Neural cell (in vitro differentiated cells): ENCODE measurements at regions not wholly inside any gene's neighbourhood (a gene's known extent, or its start where the extent isn't known, plus 50 kb on each side); places are given as distances from the start of the nearest gene placed in this dataset.

ENCODE experiments used
- H2AFZ ChIP-seq: fragments of 200-600, 300-800 bp; sonication (generic), shearing (Covaris generic); 2 replicates; pipeline ENCODE4 v1.6.0; 2014; ENCODE audit warnings: low read depth, mild to moderate bottlenecking, antibody characterized with exemption, low read length, moderate library complexity
- H3F3A ChIP-seq: fragments of 200-600 bp; shearing (Covaris generic); 2 replicates; pipeline ENCODE4 v1.6.1; 2016; ENCODE audit warnings: mild to moderate bottlenecking, moderate library complexity, mixed read lengths, antibody characterized with exemption, low read length; ENCODE audit not compliant: insufficient read depth, poor library complexity, severe bottlenecking
- H3K27ac ChIP-seq: fragments of 200-600, 300-800 bp; sonication (generic), shearing (Covaris generic); 2 replicates; pipeline ENCODE4 v1.5.1; 2014; ENCODE audit warnings: mild to moderate bottlenecking, low read length, moderate library complexity
- H3K27me3 ChIP-seq: fragments of 300-800, 200-600 bp; sonication (generic), shearing (Covaris generic); 2 replicates; pipeline ENCODE4 v1.6.0; 2014; ENCODE audit warnings: mild to moderate bottlenecking, low read depth, low read length, moderate library complexity; ENCODE audit not compliant: insufficient read depth
- H3K36me3 ChIP-seq: fragments of 300-800, 200-600 bp; sonication (generic), shearing (Covaris generic); 2 replicates; pipeline ENCODE4 v1.5.1; 2014; ENCODE audit warnings: mild to moderate bottlenecking, antibody characterized with exemption, low read length, moderate library complexity; ENCODE audit not compliant: insufficient read depth
- H3K4me2 ChIP-seq: fragments of 300-800, 200-600 bp; sonication (generic), shearing (Covaris generic); 2 replicates; pipeline ENCODE4 v1.6.0; 2014; ENCODE audit warnings: mild to moderate bottlenecking, low read length
- H3K4me3 ChIP-seq: fragments of 300-800, 200-600 bp; sonication (generic), shearing (Covaris generic); 2 replicates; pipeline ENCODE4 v1.5.1; 2014; ENCODE audit warnings: mild to moderate bottlenecking, low read length, moderate library complexity
- H3K79me2 ChIP-seq: fragments of 200-600 bp; shearing (Covaris generic); replicated peaks from 2 replicates; pipeline ENCODE4 v1.6.0; 2014; ENCODE audit warnings: mild to moderate bottlenecking, low read length, moderate library complexity; ENCODE audit not compliant: insufficient read depth
- H3K9ac ChIP-seq: fragments of 300-800, 200-600 bp; sonication (generic), shearing (Covaris generic); 2 replicates; pipeline ENCODE4 v1.6.1; 2016; ENCODE audit warnings: mild to moderate bottlenecking, low read length, mixed read lengths
- H3K9me2 ChIP-seq: fragments of 200-600 bp; shearing (Covaris generic); 2 replicates; pipeline ENCODE4 v1.6.1; 2016; ENCODE audit warnings: mild to moderate bottlenecking, low read length, mixed read lengths; ENCODE audit not compliant: insufficient read depth
- H3K9me3 ChIP-seq: fragments of 200-600, 300-800 bp; sonication (generic), shearing (Covaris generic); 2 replicates; pipeline ENCODE4 v1.6.1; 2016; ENCODE audit warnings: mild to moderate bottlenecking, mixed run types, low read length, moderate library complexity, mixed read lengths
- H4K20me1 ChIP-seq: fragments of 200-600 bp; shearing (Covaris generic); 2 replicates; pipeline ENCODE4 v1.6.1; 2016; ENCODE audit warnings: mild to moderate bottlenecking, mixed run types; ENCODE audit not compliant: insufficient read depth
- EP300 ChIP-seq: fragments of 450-650 bp; conservative IDR thresholded peaks from 2 replicates; pipeline ENCODE4 v1.6.1; 2014; ENCODE audit warnings: antibody characterized with exemption, mild to moderate bottlenecking, moderate library complexity; ENCODE audit not compliant: poor library complexity, severe bottlenecking
- EZH2 ChIP-seq: fragments of 200-600, 300-800 bp; shearing (Covaris generic), sonication (generic); IDR thresholded peaks from 2 replicates; pipeline ENCODE4 v1.6.1; 2014; ENCODE audit warnings: antibody characterized with exemption, low read length, borderline replicate concordance, mild to moderate bottlenecking; ENCODE audit not compliant: insufficient read depth, poor library complexity, severe bottlenecking
- MXI1 ChIP-seq: fragments of 450-650 bp; conservative IDR thresholded peaks from 2 replicates; pipeline ENCODE4 v1.6.1; 2014; ENCODE audit warnings: antibody characterized with exemption, mild to moderate bottlenecking; ENCODE audit not compliant: poor library complexity, severe bottlenecking
- POLR2AphosphoS5 ChIP-seq: IDR thresholded peaks from 2 replicates; pipeline ENCODE4 v1.6.1; 2012
- RAD21 ChIP-seq: fragments of 450-650 bp; conservative IDR thresholded peaks from 2 replicates; pipeline ENCODE4 v1.6.1; 2014; ENCODE audit warnings: antibody characterized with exemption, mild to moderate bottlenecking, moderate library complexity
- SMC3 ChIP-seq: fragments of 450-650 bp; conservative IDR thresholded peaks from 2 replicates; pipeline ENCODE4 v1.6.1; 2014; ENCODE audit warnings: antibody characterized with exemption, mild to moderate bottlenecking, moderate library complexity; ENCODE audit not compliant: poor library complexity
- TAF1 ChIP-seq: IDR thresholded peaks from 2 replicates; pipeline ENCODE4 v1.6.1; 2012; ENCODE audit warnings: low read depth
- TF ChIP-seq, protein P1 (sequence below): IDR thresholded peaks from 2 replicates; pipeline ENCODE4 v1.6.1; 2012; ENCODE audit warnings: borderline replicate concordance
- TF ChIP-seq, protein P2 (sequence below): fragments of 450-650 bp; IDR thresholded peaks from 2 replicates; pipeline ENCODE4 v1.5.1; 2014; ENCODE audit warnings: antibody characterized with exemption, mild to moderate bottlenecking, moderate library complexity; ENCODE audit not compliant: poor library complexity, severe bottlenecking

DNA sequence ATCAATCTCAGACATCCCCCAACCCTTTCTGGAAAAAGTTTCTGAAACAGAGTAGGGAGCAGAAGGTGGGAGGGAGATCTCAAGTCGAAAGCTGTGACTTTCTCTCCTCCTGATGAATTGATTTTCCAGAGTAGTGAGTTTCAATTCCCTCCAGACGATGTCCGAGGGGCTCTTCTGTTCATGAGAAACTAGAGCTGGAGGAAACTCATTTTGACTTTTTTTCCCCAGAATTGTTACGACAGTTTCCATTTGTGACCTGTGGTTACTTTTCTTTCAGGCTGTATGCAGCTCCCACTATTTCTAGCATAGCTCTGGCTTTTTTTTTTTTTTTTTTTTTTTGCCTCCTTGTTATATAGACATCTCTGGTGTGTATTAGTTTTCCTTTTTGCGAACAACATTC lies 422.1 kb upstream of the SALL1 start:
- Histone ChIP-seq H3K4me2 (no peak overlapping the region), H3K27me3 (no peaks in the 10 kb centered on the region), H3K9me2 (no peaks in the 10 kb centered on the region), H3K79me2 (no peaks in the 10 kb centered on the region), H4K20me1 (no peaks in the 10 kb centered on the region), H3K36me3 (no peaks in the 10 kb centered on the region), H3K27ac (no peak overlapping the region), H3F3A (no peaks in the 10 kb centered on the region), H3K9me3 (no peaks in the 10 kb centered on the region), H3K9ac (no peak overlapping the region), H3K4me3 (no peak overlapping the region), H2AFZ (no peak overlapping the region)
- no peak for TF ChIP-seq MXI1

DNA sequence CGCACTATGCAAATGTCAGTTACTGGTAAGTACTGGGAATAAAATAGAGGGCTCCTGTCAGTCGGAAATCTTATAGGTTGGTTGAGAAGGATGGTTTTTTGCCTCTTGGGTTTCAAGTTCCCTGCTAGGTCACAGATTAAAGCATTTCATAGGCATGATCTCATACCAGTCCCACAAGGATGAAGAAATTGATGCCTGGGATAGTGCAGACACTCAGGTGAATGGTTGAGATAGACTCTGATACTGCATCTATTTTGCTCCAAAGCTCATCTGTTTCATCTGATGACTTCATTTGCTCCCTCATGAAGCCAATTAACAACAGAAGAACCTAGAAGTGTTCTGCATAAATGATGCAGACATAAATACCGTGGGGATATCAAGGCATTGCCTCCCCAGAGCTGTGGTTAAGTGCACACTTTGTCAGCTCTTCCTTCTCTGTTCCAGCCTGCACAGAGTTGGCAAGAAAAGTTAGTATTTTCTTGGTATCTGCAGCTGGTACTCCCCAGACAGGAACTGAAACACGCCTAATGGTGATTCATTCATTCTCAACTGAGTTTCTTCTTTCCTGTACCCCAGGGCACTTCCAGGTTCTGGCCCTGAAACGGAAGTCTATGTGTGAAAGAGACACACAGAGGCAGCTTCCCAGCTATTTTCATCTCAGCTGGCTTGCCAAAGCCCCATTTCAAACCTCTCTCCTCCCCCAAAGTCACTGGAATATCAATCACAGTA lies 418.3 kb upstream of the SALL1 start:
- no peaks in the 10 kb centered on the region for H3F3A ChIP-seq
- H3K36me3 ChIP-seq = no peaks in the 10 kb centered on the region
- H3K27me3 ChIP-seq = no peaks in the 10 kb centered on the region
- no peaks in the 10 kb centered on the region for H4K20me1 ChIP-seq
- H3K9me3 ChIP-seq = no peaks in the 10 kb centered on the region
- H3K79me2 ChIP-seq = no peaks in the 10 kb centered on the region
- no peak overlapping the region for H3K9ac ChIP-seq
- no peak overlapping the region for H3K4me2 ChIP-seq
- TF ChIP-seq, protein P1, sequence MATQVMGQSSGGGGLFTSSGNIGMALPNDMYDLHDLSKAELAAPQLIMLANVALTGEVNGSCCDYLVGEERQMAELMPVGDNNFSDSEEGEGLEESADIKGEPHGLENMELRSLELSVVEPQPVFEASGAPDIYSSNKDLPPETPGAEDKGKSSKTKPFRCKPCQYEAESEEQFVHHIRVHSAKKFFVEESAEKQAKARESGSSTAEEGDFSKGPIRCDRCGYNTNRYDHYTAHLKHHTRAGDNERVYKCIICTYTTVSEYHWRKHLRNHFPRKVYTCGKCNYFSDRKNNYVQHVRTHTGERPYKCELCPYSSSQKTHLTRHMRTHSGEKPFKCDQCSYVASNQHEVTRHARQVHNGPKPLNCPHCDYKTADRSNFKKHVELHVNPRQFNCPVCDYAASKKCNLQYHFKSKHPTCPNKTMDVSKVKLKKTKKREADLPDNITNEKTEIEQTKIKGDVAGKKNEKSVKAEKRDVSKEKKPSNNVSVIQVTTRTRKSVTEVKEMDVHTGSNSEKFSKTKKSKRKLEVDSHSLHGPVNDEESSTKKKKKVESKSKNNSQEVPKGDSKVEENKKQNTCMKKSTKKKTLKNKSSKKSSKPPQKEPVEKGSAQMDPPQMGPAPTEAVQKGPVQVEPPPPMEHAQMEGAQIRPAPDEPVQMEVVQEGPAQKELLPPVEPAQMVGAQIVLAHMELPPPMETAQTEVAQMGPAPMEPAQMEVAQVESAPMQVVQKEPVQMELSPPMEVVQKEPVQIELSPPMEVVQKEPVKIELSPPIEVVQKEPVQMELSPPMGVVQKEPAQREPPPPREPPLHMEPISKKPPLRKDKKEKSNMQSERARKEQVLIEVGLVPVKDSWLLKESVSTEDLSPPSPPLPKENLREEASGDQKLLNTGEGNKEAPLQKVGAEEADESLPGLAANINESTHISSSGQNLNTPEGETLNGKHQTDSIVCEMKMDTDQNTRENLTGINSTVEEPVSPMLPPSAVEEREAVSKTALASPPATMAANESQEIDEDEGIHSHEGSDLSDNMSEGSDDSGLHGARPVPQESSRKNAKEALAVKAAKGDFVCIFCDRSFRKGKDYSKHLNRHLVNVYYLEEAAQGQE = no peak
- TF ChIP-seq RAD21 (no peak), SMC3 (no peak), TAF1 (no peak), EZH2 (no peak), POLR2AphosphoS5 (no peak), EP300 (no peak), MXI1 (no peak)
- TF ChIP-seq, protein P2, sequence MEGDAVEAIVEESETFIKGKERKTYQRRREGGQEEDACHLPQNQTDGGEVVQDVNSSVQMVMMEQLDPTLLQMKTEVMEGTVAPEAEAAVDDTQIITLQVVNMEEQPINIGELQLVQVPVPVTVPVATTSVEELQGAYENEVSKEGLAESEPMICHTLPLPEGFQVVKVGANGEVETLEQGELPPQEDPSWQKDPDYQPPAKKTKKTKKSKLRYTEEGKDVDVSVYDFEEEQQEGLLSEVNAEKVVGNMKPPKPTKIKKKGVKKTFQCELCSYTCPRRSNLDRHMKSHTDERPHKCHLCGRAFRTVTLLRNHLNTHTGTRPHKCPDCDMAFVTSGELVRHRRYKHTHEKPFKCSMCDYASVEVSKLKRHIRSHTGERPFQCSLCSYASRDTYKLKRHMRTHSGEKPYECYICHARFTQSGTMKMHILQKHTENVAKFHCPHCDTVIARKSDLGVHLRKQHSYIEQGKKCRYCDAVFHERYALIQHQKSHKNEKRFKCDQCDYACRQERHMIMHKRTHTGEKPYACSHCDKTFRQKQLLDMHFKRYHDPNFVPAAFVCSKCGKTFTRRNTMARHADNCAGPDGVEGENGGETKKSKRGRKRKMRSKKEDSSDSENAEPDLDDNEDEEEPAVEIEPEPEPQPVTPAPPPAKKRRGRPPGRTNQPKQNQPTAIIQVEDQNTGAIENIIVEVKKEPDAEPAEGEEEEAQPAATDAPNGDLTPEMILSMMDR = no peak
- H2AFZ ChIP-seq = no peak overlapping the region
- no peak overlapping the region for H3K4me3 ChIP-seq
- no peaks in the 10 kb centered on the region for H3K9me2 ChIP-seq
- no peak overlapping the region for H3K27ac ChIP-seq
